Suprapubic skin (tissue), 4 donors: ENCODE measurements at regions not wholly inside any gene's neighbourhood (a gene's known extent, or its start where the extent isn't known, plus 50 kb on each side); places are given as distances from the start of the nearest gene placed in this dataset.

Experiments
- DNase-seq, 2 donors: peaks; one replicate each; pipeline ENCODE4 v3.0.0-alpha.2; 2019; ENCODE audit warnings: low spot score in 2 of 2
- H3K27ac ChIP-seq: fragments of 200-600 bp; sonication (generic); one replicate; pipeline ENCODE4 v1.5.1; 2019
- H3K27me3 ChIP-seq: fragments of 200-600 bp; sonication (generic); one replicate; pipeline ENCODE4 v1.5.1; 2019
- H3K36me3 ChIP-seq: fragments of 200-600 bp; sonication (generic); one replicate; pipeline ENCODE4 v1.5.1; 2019
- H3K4me1 ChIP-seq: fragments of 200-600 bp; sonication (generic); one replicate; pipeline ENCODE4 v1.5.1; 2019
- H3K4me3 ChIP-seq: fragments of 200-600 bp; sonication (generic); one replicate; pipeline ENCODE4 v1.5.1; 2019; ENCODE audit warnings: mild to moderate bottlenecking
- H3K9me3 ChIP-seq: fragments of 200-600 bp; sonication (generic); one replicate; pipeline ENCODE4 v1.5.1; 2019
- CTCF ChIP-seq, 2 donors: fragments of 200-600 bp in 1 of 2; fragments of 450-650 bp in 1 of 2; sonication (generic) in 1 of 2; IDR thresholded peaks; one replicate each; pipeline ENCODE4 v1.5.1; 2016 to 2019; ENCODE audit warnings: antibody characterized with exemption in 2 of 2, mild to moderate bottlenecking in 1 of 2, moderate library complexity in 1 of 2
- EP300 ChIP-seq: sonication (generic); formaldehyde crosslinking; IDR thresholded peaks from one replicate; pipeline ENCODE4 v1.6.1; 2017; ENCODE audit warnings: antibody characterized with exemption
- POLR2A ChIP-seq, 2 donors: fragments of 450-650 bp; IDR thresholded peaks; one replicate each; pipeline ENCODE4 v1.6.1; 2017; ENCODE audit warnings: antibody characterized with exemption in 2 of 2, mild to moderate bottlenecking in 2 of 2, moderate library complexity in 2 of 2
- POLR2AphosphoS5 ChIP-seq, 3 donors: sonication (generic); formaldehyde crosslinking; IDR thresholded peaks; one replicate each; pipeline ENCODE4 v1.6.1; 2017; ENCODE audit warnings: antibody characterized with exemption in 3 of 3
- WGBS: methylation state at CpG from one replicate; pipeline ENCODE4 v1.1.5; 2018; 5-methylcytosine and 5-hydroxymethylcytosine counted together

GRCh38 chr11:19432370-19433061 lies 191.8 kb upstream of the E2F8 start:
- Histone ChIP-seq H3K27me3 (peaks cover 5% of the 10 kb centered on the region), H3K36me3 (no peaks in the 10 kb centered on the region), H3K9me3 (no peaks in the 10 kb centered on the region), H3K4me3 (no peak overlapping the region), H3K4me1 (peaks cover 7% of the 10 kb centered on the region), H3K27ac (no peak overlapping the region)
- WGBS: 51% methylated on average over 3 of the region's 3 CpGs
- no peak for DNase-seq
- TF ChIP-seq POLR2A (IDR thresholded peaks at IDR 0.05) (no peak), EP300 (no peak), POLR2AphosphoS5 (IDR thresholded peaks at IDR 0.05) (no peak), CTCF (IDR thresholded peaks at IDR 0.05) (no peak)

- H3K36me3 ChIP-seq: no peaks in the 10 kb centered on the region
- H3K27me3 ChIP-seq: peaks cover 5% of the 10 kb centered on the region
- WGBS: 68% methylated on average over 8 of the region's 8 CpGs
- TF ChIP-seq POLR2AphosphoS5 (IDR thresholded peaks at IDR 0.05) (no peak), POLR2A (IDR thresholded peaks at IDR 0.05) (no peak), CTCF (IDR thresholded peaks at IDR 0.05) (no peak), EP300 (no peak)
- no peak overlapping the region for H3K4me3 ChIP-seq
- H3K27ac ChIP-seq: no peak overlapping the region
- H3K9me3 ChIP-seq: no peaks in the 10 kb centered on the region
- peaks cover 12% of the 10 kb centered on the region for H3K4me1 ChIP-seq
- DNase-seq: no peak
Observed at GRCh38 chr11:19430754-19431398, 190.1 kb upstream of the E2F8 start.

GRCh38 chr11:19430346-19430745 lies 189.6 kb upstream of the E2F8 start:
- 87% methylated on average over 7 of the region's 7 CpGs for WGBS
- DNase-seq: no peak
- Histone ChIP-seq H3K9me3 (no peaks in the 10 kb centered on the region), H3K4me1 (peaks cover 12% of the 10 kb centered on the region), H3K27ac (no peak overlapping the region), H3K27me3 (peaks cover 5% of the 10 kb centered on the region), H3K4me3 (no peak overlapping the region), H3K36me3 (no peaks in the 10 kb centered on the region)
- TF ChIP-seq CTCF (IDR thresholded peaks at IDR 0.05) (no peak), EP300 (no peak), POLR2AphosphoS5 (IDR thresholded peaks at IDR 0.05) (no peak), POLR2A (IDR thresholded peaks at IDR 0.05) (no peak)

GRCh38 chr11:19429108-19429760 lies 188.5 kb upstream of the E2F8 start:
- Histone ChIP-seq H3K27me3 (peaks cover 5% of the 10 kb centered on the region), H3K4me1 (peaks cover 12% of the 10 kb centered on the region), H3K27ac (no peak overlapping the region), H3K4me3 (no peak overlapping the region), H3K36me3 (no peaks in the 10 kb centered on the region), H3K9me3 (no peaks in the 10 kb centered on the region)
- TF ChIP-seq POLR2A (IDR thresholded peaks at IDR 0.05): no peak
- 69% methylated on average over 3 of the region's 3 CpGs for WGBS
- DNase-seq: no peak

- Histone ChIP-seq H3K4me3 (no peak overlapping the region), H3K4me1 (peaks cover 12% of the 10 kb centered on the region), H3K27me3 (peaks cover 5% of the 10 kb centered on the region), H3K27ac (no peak overlapping the region), H3K9me3 (no peaks in the 10 kb centered on the region), H3K36me3 (no peaks in the 10 kb centered on the region)
- no peak for DNase-seq
- WGBS: 88% methylated on average over 8 of the region's 8 CpGs
- no peak for TF ChIP-seq POLR2AphosphoS5 (IDR thresholded peaks at IDR 0.05)
- TF ChIP-seq CTCF (IDR thresholded peaks at IDR 0.05): no peak
- no peak for TF ChIP-seq POLR2A (IDR thresholded peaks at IDR 0.05)
- no peak for TF ChIP-seq EP300
Observed at GRCh38 chr11:19428206-19429002, 187.7 kb upstream of the E2F8 start.
